GM13977 (cell line): ENCODE measurements at regions not wholly inside any gene's neighbourhood (a gene's known extent, or its start where the extent isn't known, plus 50 kb on each side); places are given as distances from the start of the nearest gene placed in this dataset.

ENCODE experiments used
- DNase-seq: peaks from one replicate; pipeline ENCODE4 v3.0.0; 2012; ENCODE audit warnings: low spot score
- CTCF ChIP-seq: IDR thresholded peaks from 2 replicates; pipeline ENCODE4 v1.5.1; 2012; ENCODE audit warnings: mild to moderate bottlenecking, control low read depth; ENCODE audit not compliant: insufficient read depth; ENCODE audit errors: extremely low read depth, missing control alignments
- in situ Hi-C: fragments of 300-500 bp; cut with MboI; formaldehyde crosslinking; loops from one replicate; pipeline ENCODE4 v1.12.0; 2022; ENCODE audit warnings: low sequenced_read_pairs, low pct_unique_long_range_greater_than_20kb, mixed read lengths, inconsistent platforms; ENCODE audit not compliant: unreplicated experiment

GRCh38 chr7:88449410-88449809 is 142.7 kb upstream of the STEAP4 start:
- in situ Hi-C loops: no loop called here
- DNase-seq: no peak
- TF ChIP-seq CTCF: no peak

GRCh38 chr7:88442413-88442812 is 135.7 kb upstream of the STEAP4 start:
- in situ Hi-C loops: no loop called here
- DNase-seq: no peak
- TF ChIP-seq CTCF: no peak

- in situ Hi-C loops: no loop called here
- no peak for DNase-seq
- no peak for TF ChIP-seq CTCF
Measured at GRCh38 chr7:88437132-88437531, 130.4 kb upstream of the STEAP4 start.

GRCh38 chr7:88432301-88432700 is 125.6 kb upstream of the STEAP4 start:
- in situ Hi-C loops: no loop called here
- TF ChIP-seq CTCF: no peak
- no peak for DNase-seq

DNA sequence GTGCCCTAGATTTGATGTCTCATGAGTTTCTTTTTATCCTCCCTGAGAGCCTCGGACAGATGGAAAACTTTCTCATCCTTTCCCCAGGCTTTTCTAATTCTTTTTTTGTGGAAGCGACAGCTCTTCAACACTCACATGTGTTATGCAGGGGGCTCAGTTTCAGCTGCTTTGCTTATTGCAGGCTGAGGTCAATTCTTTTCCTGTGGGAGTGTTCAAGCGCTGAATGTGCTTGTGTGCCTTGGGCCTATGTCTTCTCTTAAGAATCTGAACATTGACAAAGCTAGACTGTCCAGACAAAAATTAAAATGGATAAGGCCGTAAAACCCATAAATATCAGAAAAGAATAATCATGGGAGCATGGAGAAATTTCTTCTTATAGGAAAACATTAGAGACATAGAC is 125.2 kb upstream of the STEAP4 start:
- in situ Hi-C loops: no loop called here

GRCh38 chr7:88429382-88429781 is 122.7 kb upstream of the STEAP4 start:
- no peak for TF ChIP-seq CTCF
- no peak for DNase-seq
- in situ Hi-C loops: no loop called here

More for the DNA sequence above, 125.2 kb upstream of the STEAP4 start:
- no peak for DNase-seq
- TF ChIP-seq CTCF: no peak

DNA sequence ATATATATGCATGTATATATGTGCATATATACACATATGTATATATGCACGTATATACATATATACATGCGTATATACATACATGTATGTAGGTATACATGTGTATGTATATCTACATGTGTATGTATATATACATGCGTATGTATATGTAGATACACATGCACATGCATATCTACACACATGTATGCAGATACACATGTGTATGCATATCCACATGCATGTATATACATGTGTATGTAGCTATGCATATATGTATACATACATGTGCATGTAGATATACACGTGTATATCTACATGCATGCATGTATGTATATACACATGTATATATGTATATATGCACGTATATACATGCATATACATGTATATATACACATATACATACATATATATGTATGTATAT is 95.8 kb upstream of the STEAP4 start:
- no peak for DNase-seq
- in situ Hi-C loops: no loop called here
- TF ChIP-seq CTCF: no peak
